Endothelial cell of umbilical vein (primary cell): ENCODE measurements at regions not wholly inside any gene's neighbourhood (a gene's known extent, or its start where the extent isn't known, plus 50 kb on each side); places are given as distances from the start of the nearest gene placed in this dataset.

Source experiments
- BruUV-seq: library from RNA; stranded (reverse); fragments of 400-500 nt; replicated peaks from 2 replicates; lab custom pipeline; 2021; lab: Mats Ljungman, UMichigan
- CTCF ChIA-PET: fragments of 300-600, 350-600 bp; sonication (Branson Sonifier 250); formaldehyde crosslinking; loops from one replicate; lab custom pipeline; 2021; ENCODE audit warnings: antibody characterized with exemption, inconsistent platforms; lab: Charles Lee
- POLR2A ChIA-PET: fragments of 300-600, 350-600 bp; sonication (Branson Sonifier 250); formaldehyde crosslinking; loops from one replicate; lab custom pipeline; 2021; ENCODE audit warnings: antibody characterized with exemption, inconsistent platforms; lab: Charles Lee
- DNase-seq: peaks from one replicate; pipeline ENCODE4 v3.0.0-alpha.2; 2011; ENCODE audit warnings: low read depth, low spot score
- FAIRE-seq: peaks from 2 replicates; lab custom pipeline; 2011; peaks lifted over from hg19 to GRCh38; lab: Jason Lieb, UNC
- H2AFZ ChIP-seq: 2 replicates; pipeline ENCODE4 v1.6.0; 2012; ENCODE audit warnings: low read depth, low read length, control low read depth, inconsistent platforms
- H3K27ac ChIP-seq: 2 replicates; pipeline ENCODE4 v1.5.1; 2011; ENCODE audit warnings: low read depth, mild to moderate bottlenecking, control low read depth, low read length, moderate library complexity; ENCODE audit not compliant: insufficient read depth
- H3K27me3 ChIP-seq, 2 experiments: 2 replicates each; pipeline versions ENCODE4 v1.6.0 to v1.6.1; 2011; ENCODE audit warnings: low read length in 2 of 2, mixed read lengths in 1 of 2; ENCODE audit not compliant: control insufficient read depth in 2 of 2, insufficient read depth in 2 of 2
- H3K36me3 ChIP-seq, 2 experiments: 2 replicates in 1 of 2; 3 replicates in 1 of 2; pipeline ENCODE4 v1.5.1; 2011; ENCODE audit warnings: low read length in 2 of 2, mild to moderate bottlenecking in 1 of 2, moderate library complexity in 1 of 2; ENCODE audit not compliant: control insufficient read depth in 2 of 2, insufficient read depth in 2 of 2; ENCODE audit errors: extremely low read depth in 1 of 2
- H3K4me1 ChIP-seq: 3 replicates; pipeline ENCODE4 v1.5.1; 2011; ENCODE audit warnings: mild to moderate bottlenecking, low read length; ENCODE audit not compliant: control insufficient read depth, insufficient read depth; ENCODE audit errors: extremely low read depth
- H3K4me2 ChIP-seq: 2 replicates; pipeline ENCODE4 v1.6.1; 2011; ENCODE audit warnings: low read length, control low read depth, mixed read lengths; ENCODE audit not compliant: insufficient read depth
- H3K4me3 ChIP-seq, 3 experiments: fragments of 200-600 bp in 1 of 3; sonication (generic), shearing (Covaris generic) in 1 of 3; replicated peaks in 1 of 3; 2 replicates each; pipeline ENCODE4 v1.5.1; 2011 to 2016; ENCODE audit warnings: control low read depth in 3 of 3, low read length in 3 of 3, mild to moderate bottlenecking in 2 of 3, inconsistent platforms in 1 of 3, low read depth in 1 of 3, moderate library complexity in 1 of 3; ENCODE audit not compliant: insufficient read depth in 1 of 3
- H3K79me2 ChIP-seq: 2 replicates; pipeline ENCODE4 v1.6.0; 2012; ENCODE audit warnings: low read length, inconsistent platforms; ENCODE audit not compliant: control insufficient read depth, insufficient read depth
- H3K9ac ChIP-seq: replicated peaks from 2 replicates; pipeline ENCODE3; 2011; ENCODE audit warnings: low read length, control low read depth; ENCODE audit not compliant: insufficient read depth; ENCODE audit errors: extremely low read depth
- H3K9me1 ChIP-seq: replicated peaks from 3 replicates; pipeline ENCODE4 v1.6.0; 2011; ENCODE audit warnings: mild to moderate bottlenecking, low read length; ENCODE audit not compliant: control insufficient read depth, insufficient read depth; ENCODE audit errors: extremely low read depth
- H3K9me3 ChIP-seq: replicated peaks from 2 replicates; pipeline ENCODE4 v1.5.1; 2012; ENCODE audit warnings: low read length, inconsistent platforms; ENCODE audit not compliant: control insufficient read depth, insufficient read depth
- H4K20me1 ChIP-seq: replicated peaks from 2 replicates; pipeline ENCODE3; 2011; ENCODE audit warnings: mild to moderate bottlenecking, low read length; ENCODE audit not compliant: control insufficient read depth, insufficient read depth; ENCODE audit errors: extremely low read depth
- EZH2 ChIP-seq: IDR thresholded peaks from 2 replicates; pipeline ENCODE4 v1.6.1; 2012; ENCODE audit warnings: borderline replicate concordance, low read depth, mild to moderate bottlenecking, moderate library complexity, low read length, inconsistent platforms; ENCODE audit not compliant: severe bottlenecking
- GATA2 ChIP-seq: IDR thresholded peaks from 2 replicates; pipeline ENCODE4 v1.7.0; 2011; ENCODE audit warnings: low read depth, mild to moderate bottlenecking, moderate library complexity, mixed read lengths, low read length; ENCODE audit not compliant: insufficient read length, insufficient read depth
- JUN ChIP-seq: IDR thresholded peaks from 2 replicates; pipeline ENCODE4 v1.6.1; 2011; ENCODE audit warnings: borderline replicate concordance, low read depth; ENCODE audit not compliant: insufficient read length, insufficient read depth
- MAX ChIP-seq: IDR thresholded peaks from 2 replicates; pipeline ENCODE4 v1.6.1; 2011; ENCODE audit not compliant: insufficient read depth, insufficient read length
- MYC ChIP-seq: IDR thresholded peaks from one replicate; pipeline ENCODE4 v1.6.1; 2011; ENCODE audit warnings: mild to moderate bottlenecking, low read depth, low read length
- POLR2A ChIP-seq: IDR thresholded peaks from 2 replicates; pipeline ENCODE4 v1.6.1; 2012; ENCODE audit warnings: low read depth, mild to moderate bottlenecking, control low read depth, low read length
- dilution Hi-C: fragments of 300-500 bp; cut with MboI; formaldehyde crosslinking; loops from one replicate; pipeline ENCODE4 v1.15.0; 2019; ENCODE audit warnings: low sequenced_read_pairs; ENCODE audit not compliant: extremely low pct_ligation_motif_present
- intact Hi-C: fragments of 100-400 bp; cut with micrococcal nuclease; formaldehyde crosslinking; loops from one replicate; pipeline ENCODE4 v1.10.0; 2022

- H3K27ac ChIP-seq: no peak overlapping the region
- H3K36me3 ChIP-seq: peaks cover 0 to 2% of the 10 kb centered on the region in 2 experiments
- dilution Hi-C loops: no loop called here
- ChIA-PET POLR2A (no interaction called here), CTCF (interaction anchor here (1.2 to 1.4 kb wide), 4 partner anchors 12 to 44 kb away, joined by 3 read pairs; no protein-coding TSS in a partner anchor)
- BruUV-seq: no TSS peak
- no peaks in the 10 kb centered on the region for H4K20me1 ChIP-seq
- H3K4me3 ChIP-seq: no peak overlapping the region
- no peaks in the 10 kb centered on the region for H3K79me2 ChIP-seq
- intact Hi-C loops: no loop called here
- H3K9ac ChIP-seq: no peak overlapping the region
- FAIRE-seq: no peak
- H2AFZ ChIP-seq: no peak overlapping the region
- no peak overlapping the region for H3K4me2 ChIP-seq
- H3K9me3 ChIP-seq: no peaks in the 10 kb centered on the region
- no peaks in the 10 kb centered on the region for H3K9me1 ChIP-seq
- no peaks in the 10 kb centered on the region for H3K27me3 ChIP-seq
- peaks cover 7% of the 10 kb centered on the region for H3K4me1 ChIP-seq
- DNase-seq: no peak
- no peak for TF ChIP-seq JUN
- TF ChIP-seq EZH2: no peak
- TF ChIP-seq GATA2: no peak
- no peak for TF ChIP-seq MAX
- no peak for TF ChIP-seq MYC
Observed at GRCh38 chr21:16605597-16605996, 875.8 kb downstream of the USP25 start.

GRCh38 chr21:16606271-16606670, 876.5 kb downstream of the USP25 start:
- Histone ChIP-seq H4K20me1 (no peaks in the 10 kb centered on the region), H3K4me1 (peaks cover 2% of the 10 kb centered on the region), H3K9me1 (no peaks in the 10 kb centered on the region), H2AFZ (no peak overlapping the region), H3K9ac (no peak overlapping the region), H3K9me3 (no peaks in the 10 kb centered on the region), H3K79me2 (no peaks in the 10 kb centered on the region), H3K36me3 (peaks cover 0 to 2% of the 10 kb centered on the region in 2 experiments), H3K4me3 (no peak overlapping the region), H3K27me3 (no peaks in the 10 kb centered on the region), H3K27ac (no peak overlapping the region), H3K4me2 (no peak overlapping the region)
- DNase-seq: no peak
- ChIA-PET CTCF (interaction anchor here (1.2 to 1.4 kb wide), 3 partner anchors 19 to 44 kb away, joined by 3 read pairs; no protein-coding TSS in a partner anchor), POLR2A (no interaction called here)
- dilution Hi-C loops (no loop called here), intact Hi-C loops (no loop called here)
- no TSS peak for BruUV-seq
- FAIRE-seq: no peak
- TF ChIP-seq JUN: no peak
- no peak for TF ChIP-seq MAX
- TF ChIP-seq EZH2: no peak
- TF ChIP-seq MYC: no peak
- no peak for TF ChIP-seq POLR2A
